Prostate gland (tissue), 2 donors: ENCODE measurements at regions not wholly inside any gene's neighbourhood (a gene's known extent, or its start where the extent isn't known, plus 50 kb on each side); places are given as distances from the start of the nearest gene placed in this dataset.
A peak's percentile ranks its signal among the peaks of the same experiment; 100 is the strongest.

Source experiments
- DNase-seq: peaks from one replicate; pipeline ENCODE4 v3.0.0-alpha.2; 2019; ENCODE audit warnings: low spot score
- H3K27ac ChIP-seq, 2 donors: fragments of 200-600 bp; sonication (generic); 2 replicates each; pipeline ENCODE4 v1.5.1; 2017 to 2019
- H3K27me3 ChIP-seq: fragments of 200-600 bp; sonication (generic); replicated peaks from 2 replicates; pipeline ENCODE4 v1.5.1; 2019; ENCODE audit not compliant: insufficient read depth
- H3K36me3 ChIP-seq, 2 donors: fragments of 200-600 bp; sonication (generic); 1 replicate in 1 of 2; 2 replicates in 1 of 2; pipeline versions ENCODE4 v1.5.1 to v1.8.1; 2017 to 2019
- H3K4me1 ChIP-seq: fragments of 200-600 bp; sonication (generic); replicated peaks from 2 replicates; pipeline ENCODE4 v1.5.1; 2019
- H3K4me3 ChIP-seq, 2 donors: fragments of 200-600 bp; sonication (generic); 2 replicates each; pipeline ENCODE4 v1.5.1; 2017 to 2019
- H3K9me3 ChIP-seq: fragments of 200-600 bp; sonication (generic); 2 replicates; pipeline ENCODE4 v1.5.1; 2017
- CTCF ChIP-seq, 4 experiments: fragments of 200-600 bp in 2 of 4; fragments of 450-650 bp in 2 of 4; sonication (generic) in 2 of 4; IDR thresholded peaks; 1 replicate in 3 of 4; 2 replicates in 1 of 4; pipeline ENCODE4 v1.5.1; 2016 to 2019; ENCODE audit warnings: antibody characterized with exemption in 4 of 4, mild to moderate bottlenecking in 2 of 4, moderate library complexity in 2 of 4
- POLR2A ChIP-seq: fragments of 450-650 bp; IDR thresholded peaks from one replicate; pipeline ENCODE4 v1.6.1; 2016; ENCODE audit warnings: antibody characterized with exemption, mild to moderate bottlenecking
- POLR2AphosphoS5 ChIP-seq: sonication (generic); formaldehyde crosslinking; IDR thresholded peaks from one replicate; pipeline ENCODE4 v1.6.1; 2017; ENCODE audit warnings: antibody characterized with exemption
- WGBS: methylation state at CpG from one replicate; pipeline ENCODE4 v1.1.5; 2018; 5-methylcytosine and 5-hydroxymethylcytosine counted together
- intact Hi-C: fragments of 100-400 bp; cut with DNase I; formaldehyde crosslinking; loops from one replicate; pipeline ENCODE4 v1.14.2; 2022

GRCh38 chr3:43885908-43886618 is 195.3 kb downstream of the ABHD5 start:
- Histone ChIP-seq H3K27me3 (no peaks in the 10 kb centered on the region), H3K4me3 (no peak overlapping the region), H3K27ac (no peak overlapping the region), H3K36me3 (no peaks in the 10 kb centered on the region), H3K9me3 (no peaks in the 10 kb centered on the region), H3K4me1 (no peaks in the 10 kb centered on the region)
- intact Hi-C loops: no loop called here
- 89% methylated on average over 3 of the region's 3 CpGs for WGBS
- TF ChIP-seq POLR2A (no peak), POLR2AphosphoS5 (no peak), CTCF (IDR thresholded peaks at IDR 0.05) (no peak)
- DNase-seq: no peak

GRCh38 chr3:43892061-43892460 is 201.3 kb downstream of the ABHD5 start:
- H3K4me1 ChIP-seq: no peaks in the 10 kb centered on the region
- TF ChIP-seq CTCF (IDR thresholded peaks at IDR 0.05) (no peak), POLR2AphosphoS5 (no peak), POLR2A (no peak)
- H3K27ac ChIP-seq: no peak overlapping the region
- no peak for DNase-seq
- intact Hi-C loops: no loop called here
- H3K9me3 ChIP-seq: no peaks in the 10 kb centered on the region
- no peaks in the 10 kb centered on the region for H3K36me3 ChIP-seq
- H3K27me3 ChIP-seq: peaks cover 11% of the 10 kb centered on the region
- WGBS: 36% methylated on average over 6 of the region's 6 CpGs
- H3K4me3 ChIP-seq: no peak overlapping the region

GRCh38 chr3:43892526-43892925 is 201.8 kb downstream of the ABHD5 start:
- no peak overlapping the region for H3K4me3 ChIP-seq
- H3K27me3 ChIP-seq: peaks cover 11% of the 10 kb centered on the region
- no peak overlapping the region for H3K27ac ChIP-seq
- no peak for DNase-seq
- 12% methylated on average over 7 of the region's 7 CpGs for WGBS
- TF ChIP-seq POLR2A (no peak), POLR2AphosphoS5 (no peak)
- H3K9me3 ChIP-seq: no peaks in the 10 kb centered on the region
- intact Hi-C loops: no loop called here
- no peaks in the 10 kb centered on the region for H3K4me1 ChIP-seq
- no peaks in the 10 kb centered on the region for H3K36me3 ChIP-seq

GRCh38 chr3:43893727-43894126 is 203.0 kb downstream of the ABHD5 start:
- Histone ChIP-seq H3K27me3 (peaks cover 13% of the 10 kb centered on the region), H3K36me3 (no peaks in the 10 kb centered on the region), H3K27ac (no peak overlapping the region), H3K4me1 (no peaks in the 10 kb centered on the region), H3K9me3 (no peaks in the 10 kb centered on the region), H3K4me3 (peak overlapping the region; percentile 0 to 29)
- DNase-seq: no peak
- intact Hi-C loops: no loop called here
- no peak for TF ChIP-seq CTCF (IDR thresholded peaks at IDR 0.05)
- no peak for TF ChIP-seq POLR2AphosphoS5
- no peak for TF ChIP-seq POLR2A
- WGBS: 11% methylated on average over 14 of the region's 14 CpGs

GRCh38 chr3:43894176-43895049 is 203.7 kb downstream of the ABHD5 start:
- Histone ChIP-seq H3K4me1 (no peaks in the 10 kb centered on the region), H3K27ac (no peak overlapping the region), H3K9me3 (no peaks in the 10 kb centered on the region), H3K36me3 (no peaks in the 10 kb centered on the region), H3K27me3 (peaks cover 13% of the 10 kb centered on the region), H3K4me3 (peak overlapping the region; percentile 0 to 29)
- 18% methylated on average over 54 of the region's 63 CpGs for WGBS
- no peak for TF ChIP-seq POLR2A
- no peak for TF ChIP-seq CTCF (IDR thresholded peaks at IDR 0.05)
- no peak for TF ChIP-seq POLR2AphosphoS5
- intact Hi-C loops: no loop called here
- peak; percentile 6 for DNase-seq
